B cell (primary cell): ENCODE measurements at regions not wholly inside any gene's neighbourhood (a gene's known extent, or its start where the extent isn't known, plus 50 kb on each side); places are given as distances from the start of the nearest gene placed in this dataset.

Source experiments
- ATAC-seq: fragments of 200-7000 bp; cut with Tn5 transposase; one replicate; pipeline ENCODE4 v1.10.0; 2021; ENCODE audit warnings: low read depth, mild to moderate bottlenecking, moderate number of reproducible peaks, moderate library complexity
- CTCF ChIA-PET: fragments of 350-600 bp; sonication (Branson Sonifier 250); formaldehyde crosslinking; loops from one replicate; lab custom pipeline; 2021; ENCODE audit warnings: antibody characterized with exemption, inconsistent platforms; lab: Charles Lee
- POLR2A ChIA-PET: fragments of 350-600 bp; sonication (Branson Sonifier 250); formaldehyde crosslinking; loops from one replicate; lab custom pipeline; 2021; ENCODE audit warnings: antibody characterized with exemption; lab: Charles Lee
- DNase-seq: peaks from one replicate; pipeline ENCODE4 v3.0.0; 2013
- H2AFZ ChIP-seq: 2 replicates; pipeline ENCODE4 v1.6.1; 2012; ENCODE audit warnings: mild to moderate bottlenecking, low read depth, low read length; ENCODE audit not compliant: insufficient read depth, poor library complexity, severe bottlenecking
- H3K27ac ChIP-seq, 2 donors: 1 replicate in 1 of 2; 2 replicates in 1 of 2; pipeline ENCODE4 v1.5.1; 2012 to 2013; ENCODE audit warnings: low read length in 2 of 2, mild to moderate bottlenecking in 2 of 2, moderate library complexity in 1 of 2
- H3K27me3 ChIP-seq, 4 experiments: fragments of 200-600 bp in 1 of 4; sonication (generic) in 1 of 4; replicated peaks in 1 of 4; 1 replicate in 2 of 4; 2 replicates in 2 of 4; pipeline versions ENCODE4 v1.6.1 to v1.7.0; 2013 to 2016; ENCODE audit warnings: low read length in 3 of 4, mild to moderate bottlenecking in 2 of 4, mixed read lengths in 1 of 4, moderate library complexity in 1 of 4; ENCODE audit not compliant: insufficient read depth in 4 of 4, control insufficient read depth in 3 of 4; ENCODE audit errors: control extremely low read depth in 1 of 4
- H3K36me3 ChIP-seq, 2 experiments: replicated peaks in 1 of 2; 1 replicate in 1 of 2; 2 replicates in 1 of 2; pipeline versions ENCODE4 v1.6.1 to v1.7.1; 2013; ENCODE audit warnings: low read length in 1 of 2; ENCODE audit not compliant: insufficient read depth in 2 of 2, control insufficient read depth in 1 of 2; ENCODE audit errors: control extremely low read depth in 1 of 2, extremely low read depth in 1 of 2
- H3K4me1 ChIP-seq, 2 donors: fragments of 200-600 bp in 1 of 2; sonication (generic) in 1 of 2; 1 replicate in 1 of 2; 2 replicates in 1 of 2; pipeline versions ENCODE4 v1.5.1 to v1.6.1; 2013 to 2017; ENCODE audit warnings: low read length in 2 of 2; ENCODE audit not compliant: control insufficient read depth in 2 of 2, insufficient read depth in 2 of 2
- H3K4me2 ChIP-seq: replicated peaks from 2 replicates; pipeline ENCODE3; 2012; ENCODE audit warnings: mild to moderate bottlenecking, low read depth, low read length; ENCODE audit not compliant: poor library complexity, severe bottlenecking
- H3K4me3 ChIP-seq, 5 experiments: fragments of 200-600 bp in 1 of 5; sonication (generic) in 1 of 5; 1 replicate in 3 of 5; 2 replicates in 2 of 5; pipeline versions ENCODE4 v1.5.1 to v1.7.0; 2011 to 2016; ENCODE audit warnings: low read length in 4 of 5, mild to moderate bottlenecking in 4 of 5, low read depth in 2 of 5, control low read depth in 1 of 5, moderate library complexity in 1 of 5; ENCODE audit not compliant: insufficient read depth in 1 of 5; ENCODE audit errors: control extremely low read depth in 1 of 5, extremely low read depth in 1 of 5
- H3K79me2 ChIP-seq: fragments of 200-600 bp; sonication (generic); one replicate; pipeline ENCODE4 v1.6.0; 2016; ENCODE audit warnings: low read length; ENCODE audit not compliant: control insufficient read depth, insufficient read depth
- H3K9ac ChIP-seq: fragments of 200-600 bp; sonication (generic); 2 replicates; pipeline ENCODE4 v1.6.1; 2017; ENCODE audit warnings: mild to moderate bottlenecking, low read length, moderate library complexity
- H3K9me3 ChIP-seq, 3 donors: one replicate each; pipeline versions ENCODE4 v1.6.1 to v1.7.1; 2013; ENCODE audit warnings: low read length in 2 of 3; ENCODE audit not compliant: control insufficient read depth in 2 of 3, insufficient read depth in 1 of 3; ENCODE audit errors: control extremely low read depth in 1 of 3
- H4K20me1 ChIP-seq: 2 replicates; pipeline ENCODE4 v1.6.0; 2012; ENCODE audit warnings: mild to moderate bottlenecking, low read length; ENCODE audit not compliant: insufficient read depth, control insufficient read depth, poor library complexity, severe bottlenecking
- H3K27ac Mint-ChIP-seq: one replicate; pipeline ENCODE4 v1.8.0; 2021; ENCODE audit warnings: mixed read lengths
- H3K27me3 Mint-ChIP-seq: one replicate; pipeline ENCODE4 v1.8.0; 2021; ENCODE audit warnings: mixed read lengths
- H3K4me1 Mint-ChIP-seq: one replicate; pipeline ENCODE4 v1.8.0; 2021; ENCODE audit warnings: mixed read lengths
- H3K4me3 Mint-ChIP-seq: one replicate; pipeline ENCODE4 v1.8.0; 2021; ENCODE audit warnings: mixed read lengths
- H3K9me3 Mint-ChIP-seq: one replicate; pipeline ENCODE4 v1.8.0; 2022; ENCODE audit warnings: mixed read lengths; ENCODE audit not compliant: insufficient read depth
- CTCF ChIP-seq: fragments of 200-600 bp; IDR thresholded peaks from one replicate; pipeline ENCODE4 v1.8.0; 2022; ENCODE audit warnings: antibody characterized with exemption, mild to moderate bottlenecking
- EZH2 ChIP-seq: IDR thresholded peaks from 2 replicates; pipeline ENCODE4 v1.6.1; 2012; ENCODE audit warnings: borderline replicate concordance, low read depth, mild to moderate bottlenecking, moderate library complexity, low read length; ENCODE audit not compliant: insufficient read depth, poor library complexity, severe bottlenecking
- WGBS: methylation state at CpG from one replicate; pipeline ENCODE4 v1.1.5; 2013; ENCODE audit warnings: missing lambda C conversion rate; ENCODE audit not compliant: insufficient coverage; 5-methylcytosine and 5-hydroxymethylcytosine counted together
- intact Hi-C: fragments of 100-400 bp; cut with micrococcal nuclease; formaldehyde crosslinking; loops from one replicate; pipeline ENCODE4 v1.10.0; 2022

- Histone ChIP-seq H3K4me1 (no peaks in the 10 kb centered on the region), H3K4me2 (no peak overlapping the region), H3K27me3 (no peaks in the 10 kb centered on the region), H3K9ac (no peak overlapping the region), H3K27ac (no peak overlapping the region), H3K79me2 (no peaks in the 10 kb centered on the region), H3K4me3 (no peak overlapping the region), H3K9me3 (no peaks in the 10 kb centered on the region), H2AFZ (no peak overlapping the region), H3K36me3 (no peaks in the 10 kb centered on the region), H4K20me1 (no peaks in the 10 kb centered on the region)
- TF ChIP-seq EZH2 (no peak), CTCF (no peak)
- no peaks in the 10 kb centered on the region for H3K4me1 Mint-ChIP-seq
- POLR2A ChIA-PET, result no interaction called here
- no peak overlapping the region for H3K27ac Mint-ChIP-seq
- 100% methylated on average over 1 of the region's 2 CpGs for WGBS
- DNase-seq (no peak), ATAC-seq (no peak)
- no peak overlapping the region for H3K4me3 Mint-ChIP-seq
- H3K9me3 Mint-ChIP-seq, result no peaks in the 10 kb centered on the region
- CTCF ChIA-PET, result no interaction called here
- intact Hi-C loops, result no loop called here
- no peaks in the 10 kb centered on the region for H3K27me3 Mint-ChIP-seq
Measured at GRCh38 chr18:39350945-39351344, 1785.3 kb upstream of the CELF4 start.

- H3K27ac Mint-ChIP-seq, result no peak overlapping the region
- TF ChIP-seq CTCF (no peak), EZH2 (no peak)
- H3K9ac ChIP-seq, result no peak overlapping the region
- H3K9me3 ChIP-seq, result no peaks in the 10 kb centered on the region
- H3K9me3 Mint-ChIP-seq, result no peaks in the 10 kb centered on the region
- ATAC-seq (no peak), DNase-seq (no peak)
- no peaks in the 10 kb centered on the region for H3K27me3 Mint-ChIP-seq
- intact Hi-C loops, result no loop called here
- POLR2A ChIA-PET, result no interaction called here
- H3K4me1 Mint-ChIP-seq, result no peaks in the 10 kb centered on the region
- CTCF ChIA-PET, result no interaction called here
- H2AFZ ChIP-seq, result no peak overlapping the region
- H3K27ac ChIP-seq, result no peak overlapping the region
- WGBS, result 100% methylated on average over 1 of the region's 2 CpGs
- H3K36me3 ChIP-seq, result no peaks in the 10 kb centered on the region
- H4K20me1 ChIP-seq, result no peaks in the 10 kb centered on the region
- H3K4me3 Mint-ChIP-seq, result no peak overlapping the region
- H3K27me3 ChIP-seq, result no peaks in the 10 kb centered on the region
- no peak overlapping the region for H3K4me3 ChIP-seq
- H3K79me2 ChIP-seq, result no peaks in the 10 kb centered on the region
- H3K4me1 ChIP-seq, result no peaks in the 10 kb centered on the region
- H3K4me2 ChIP-seq, result no peak overlapping the region
Measured at GRCh38 chr18:39349801-39350200, 1784.2 kb upstream of the CELF4 start.
